GM18498 (cell line): ENCODE measurements at regions not wholly inside any gene's neighbourhood (a gene's known extent, or its start where the extent isn't known, plus 50 kb on each side); places are given as distances from the start of the nearest gene placed in this dataset.

Experiments
- ATAC-seq: cut with Tn5 transposase; IDR thresholded peaks from one replicate; pipeline ENCODE4 v1.9.1; 2021; ENCODE audit warnings: mild to moderate bottlenecking, moderate library complexity; ENCODE audit not compliant: unreplicated experiment

DNA sequence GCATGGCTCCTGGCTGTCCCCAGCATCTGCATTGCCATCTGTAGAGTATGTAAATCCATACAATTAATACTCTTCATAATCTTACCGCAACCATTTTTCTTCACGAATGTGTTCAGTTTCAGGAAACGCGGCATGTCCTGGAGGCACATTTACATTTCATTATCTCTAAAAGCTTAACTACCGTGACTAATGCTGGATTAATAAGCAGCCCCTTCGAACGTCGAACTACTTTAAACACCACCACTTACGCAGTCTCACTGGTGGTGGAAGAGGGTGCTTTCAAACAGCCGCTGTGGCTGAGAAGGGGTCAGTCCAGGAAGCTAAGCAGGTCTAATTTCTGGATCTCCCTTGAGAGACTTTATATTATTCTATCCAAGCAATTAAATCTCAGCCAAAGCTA is 85.6 kb downstream of the C5orf15 start:
- no peak for ATAC-seq

- no peak for ATAC-seq
Measured at GRCh38 chr5:133882389-133882695, 86.1 kb downstream of the C5orf15 start.

DNA sequence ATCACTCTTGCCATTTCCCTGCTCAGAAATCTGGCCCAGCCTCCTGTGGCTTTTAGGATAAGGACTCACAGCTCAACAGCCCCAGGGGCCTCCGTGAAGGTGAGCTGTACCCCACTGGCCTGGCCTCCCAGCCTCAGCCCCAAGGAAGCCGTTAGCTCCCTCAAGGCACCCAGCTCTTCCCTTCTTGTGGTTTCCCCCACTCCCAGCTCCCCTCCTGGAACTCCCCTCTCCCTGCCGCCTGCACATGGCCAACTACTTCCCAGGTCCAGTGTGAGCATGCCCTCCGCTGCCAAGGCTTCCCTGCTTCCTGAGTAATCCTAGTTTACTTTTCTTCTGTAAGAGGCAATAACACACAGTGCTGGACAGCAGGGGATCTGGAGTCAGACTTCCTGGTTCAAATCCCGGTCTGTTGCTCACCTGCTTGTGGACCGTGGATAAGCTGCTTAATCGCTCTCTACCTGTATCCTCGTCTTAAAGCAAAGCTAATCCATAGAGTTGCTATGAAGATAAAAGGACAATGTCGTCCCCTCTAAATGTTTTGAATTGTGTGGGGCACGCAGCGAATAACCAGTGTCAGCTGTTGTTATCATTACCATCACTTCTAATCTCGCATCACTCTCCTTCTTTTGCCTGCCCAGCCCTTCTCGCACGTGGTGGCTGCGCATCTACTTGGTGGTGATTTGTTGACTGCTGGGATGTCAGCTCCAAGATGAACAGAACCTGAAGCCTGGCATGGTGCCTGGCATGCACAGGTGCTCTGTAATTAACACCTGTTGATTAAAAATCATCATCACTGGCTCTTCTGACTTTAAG is 86.6 kb downstream of the C5orf15 start:
- no peak for ATAC-seq

- no peak for ATAC-seq
Measured at GRCh38 chr5:133878236-133878555, 90.2 kb downstream of the C5orf15 start.

- no peak for ATAC-seq
Measured at GRCh38 chr5:133877351-133878235, 90.8 kb downstream of the C5orf15 start.

- ATAC-seq: no peak
Measured at GRCh38 chr5:133876266-133876665, 92.2 kb downstream of the C5orf15 start.

GRCh38 chr5:133875179-133875578 is 93.2 kb downstream of the C5orf15 start:
- no peak for ATAC-seq

GRCh38 chr5:133873449-133873848 is 95.0 kb downstream of the C5orf15 start:
- ATAC-seq: no peak

GRCh38 chr5:133870661-133871060 is 97.8 kb downstream of the C5orf15 start:
- ATAC-seq: no peak

DNA sequence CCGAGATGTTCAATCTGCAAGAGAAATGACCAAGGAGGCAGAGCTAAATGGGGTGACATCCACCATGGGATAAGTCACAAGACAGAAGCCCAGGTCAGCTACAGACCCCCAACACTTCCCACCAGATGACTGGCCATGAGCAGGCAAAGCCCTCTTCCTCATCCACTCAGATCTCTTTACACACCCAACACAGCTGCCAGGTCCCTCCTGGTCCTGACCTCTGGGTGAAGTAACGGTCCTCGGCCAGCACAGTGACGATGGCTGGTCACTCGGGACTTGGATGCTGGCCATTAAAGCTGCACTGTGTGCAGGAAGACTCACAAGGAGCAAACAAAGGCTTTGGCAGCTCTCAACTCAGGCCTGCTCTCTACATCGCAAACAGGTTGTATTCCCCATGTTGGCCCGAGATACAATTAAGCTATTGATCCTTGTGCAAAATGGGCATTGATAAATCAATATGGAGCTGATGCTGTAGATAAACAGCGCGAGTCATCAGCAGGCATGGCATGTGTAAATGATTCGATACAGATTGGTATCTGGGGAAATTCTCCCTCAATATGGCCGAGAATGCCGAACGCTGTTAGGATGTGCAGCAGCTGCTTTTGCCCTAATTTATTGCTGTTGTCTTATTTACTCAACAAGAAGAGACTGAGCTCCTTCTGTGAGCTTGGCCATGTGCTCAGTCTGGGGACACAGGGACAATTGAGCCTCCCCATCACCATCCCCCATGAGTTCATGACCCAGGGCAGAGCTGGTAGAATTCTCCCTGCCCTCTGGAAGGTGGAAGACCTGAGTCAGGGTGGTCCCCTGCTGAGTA is 98.7 kb downstream of the C5orf15 start:
- no peak for ATAC-seq

DNA sequence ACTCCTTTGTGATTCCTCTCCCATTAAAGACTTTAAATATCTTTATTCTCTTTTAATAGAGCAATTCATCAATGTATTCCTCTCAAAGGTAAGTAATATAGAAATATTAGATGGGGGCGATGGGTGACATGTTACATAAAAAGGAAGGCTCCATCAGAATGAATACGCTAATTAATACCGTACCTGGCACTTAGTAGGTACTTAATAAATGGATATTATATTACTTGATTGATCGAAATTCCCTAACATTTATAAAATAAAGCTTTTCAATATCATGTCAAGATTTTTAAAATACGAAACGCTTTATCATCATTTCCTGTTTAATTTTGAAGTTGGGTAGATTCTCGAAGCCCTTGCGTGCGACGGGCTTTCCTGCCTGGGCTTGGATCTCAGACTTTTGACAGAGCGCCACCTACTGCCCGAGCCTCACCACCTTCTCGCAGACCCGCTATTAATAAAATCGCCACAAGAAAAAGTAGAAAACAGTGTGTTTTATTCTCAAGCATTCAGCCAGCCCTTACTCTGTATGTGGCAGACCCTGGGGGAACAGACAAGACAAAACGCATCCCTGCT is 99.4 kb downstream of the C5orf15 start:
- peak; percentile 55 for ATAC-seq

DNA sequence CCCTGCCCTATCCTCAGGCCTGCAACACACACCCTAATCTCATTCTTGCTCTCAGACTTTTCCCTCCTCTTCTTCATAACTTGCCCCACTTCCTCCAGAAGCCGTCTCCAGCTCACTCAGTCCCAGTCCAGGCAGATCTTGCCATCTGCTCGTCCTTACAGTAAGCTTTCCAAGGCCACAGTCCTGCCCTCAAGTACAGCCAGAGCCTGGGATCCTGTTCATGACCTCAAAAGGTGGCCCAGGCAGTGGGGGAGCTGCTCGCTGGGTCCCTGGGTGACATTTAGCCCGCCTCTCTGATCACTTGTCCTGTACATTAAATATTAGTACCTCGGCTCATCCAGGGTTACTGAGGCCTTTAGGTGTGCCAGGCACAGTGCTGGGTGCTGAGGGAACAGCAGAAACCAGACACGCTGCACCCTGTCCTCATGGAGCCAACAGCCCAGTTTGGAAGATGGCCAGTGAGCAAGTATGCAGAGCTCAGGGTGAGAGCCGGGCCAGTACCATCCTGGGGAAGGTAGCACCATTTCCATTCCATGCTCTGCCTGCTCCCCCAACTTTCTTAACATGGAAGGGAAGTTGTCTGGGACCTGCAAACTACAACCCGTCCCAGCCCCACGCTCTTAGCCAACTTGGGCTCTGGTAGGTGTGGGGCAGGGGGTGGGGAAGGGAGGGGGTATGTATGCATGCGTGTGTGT is 100.4 kb downstream of the C5orf15 start:
- ATAC-seq: no peak

DNA sequence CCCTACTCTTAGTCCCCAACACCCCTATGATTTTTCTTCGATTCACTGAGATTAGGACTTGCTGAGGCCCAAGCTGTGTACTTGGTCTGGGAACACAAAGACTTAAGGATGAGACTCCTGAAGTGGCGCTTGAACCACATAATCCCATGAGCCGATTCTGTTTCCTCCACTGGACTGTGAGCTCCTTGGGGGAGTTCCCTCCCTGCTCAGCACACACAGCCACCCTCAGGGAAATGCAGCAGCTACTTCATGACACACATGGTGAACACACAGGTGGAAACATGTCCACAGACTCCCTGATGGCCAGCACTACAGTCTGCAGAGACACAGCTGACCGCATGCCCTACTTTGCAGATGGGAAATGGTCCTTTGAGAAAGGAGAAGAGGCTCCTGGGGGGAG is 101.1 kb downstream of the C5orf15 start:
- ATAC-seq: no peak

- ATAC-seq: no peak
Measured at GRCh38 chr5:133866903-133867245, 101.6 kb downstream of the C5orf15 start.

GRCh38 chr5:133866160-133866902 is 102.1 kb downstream of the C5orf15 start:
- ATAC-seq: no peak

GRCh38 chr5:133865113-133865512 is 103.3 kb downstream of the C5orf15 start:
- ATAC-seq: no peak

DNA sequence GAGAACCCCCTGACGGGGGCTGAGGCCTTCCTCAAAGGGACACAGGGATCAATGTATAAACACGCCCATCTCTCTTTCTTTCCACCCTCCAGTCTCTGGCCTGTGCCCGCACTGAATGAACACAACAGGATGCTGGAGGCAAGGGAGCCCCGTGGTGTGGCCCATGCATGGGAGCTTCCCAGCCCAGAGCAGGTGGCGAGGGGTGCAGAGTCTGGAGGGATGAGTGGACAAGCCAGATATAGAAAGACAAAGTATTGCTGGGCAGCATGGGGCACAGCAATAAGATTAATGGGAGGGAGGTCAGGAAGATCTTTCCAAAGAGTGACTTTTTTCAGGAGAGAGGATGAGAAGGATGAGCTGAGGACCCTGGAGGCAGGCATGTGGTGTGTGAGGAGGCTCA is 103.7 kb downstream of the C5orf15 start:
- ATAC-seq: no peak

DNA sequence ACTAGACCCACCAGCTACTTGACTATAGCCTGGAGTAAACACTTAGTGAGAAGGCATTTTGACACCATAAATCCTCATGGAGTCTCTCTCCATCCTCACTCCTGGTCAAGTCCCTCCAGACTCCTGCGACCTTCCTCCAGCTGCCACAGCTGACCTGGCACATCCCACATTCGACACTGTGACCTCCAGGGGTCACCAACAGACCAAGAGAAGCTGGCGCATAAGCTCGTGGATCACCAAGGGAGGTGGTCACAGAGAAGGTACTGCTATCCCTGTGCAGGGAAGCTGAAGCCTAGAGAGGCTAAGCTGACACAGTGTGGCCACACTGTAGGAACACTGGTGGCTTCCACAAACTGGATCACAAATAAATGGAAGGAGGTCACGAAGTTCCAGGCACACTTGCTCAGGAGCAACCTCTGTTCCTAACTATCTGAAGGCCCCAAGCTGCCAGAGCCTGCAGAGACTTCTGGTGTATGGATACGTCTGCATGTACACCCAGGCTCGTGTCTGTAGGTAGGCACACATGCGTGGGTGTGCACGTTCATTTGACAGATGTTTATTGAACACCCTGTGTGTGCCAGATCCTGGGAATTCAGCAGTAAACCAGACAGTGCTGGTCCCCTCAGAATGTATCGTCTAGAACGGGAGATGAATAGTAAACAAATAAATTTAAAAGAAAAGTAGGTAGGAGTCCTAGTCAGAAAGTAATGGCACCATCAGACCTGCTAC is 104.4 kb downstream of the C5orf15 start:
- ATAC-seq: no peak

DNA sequence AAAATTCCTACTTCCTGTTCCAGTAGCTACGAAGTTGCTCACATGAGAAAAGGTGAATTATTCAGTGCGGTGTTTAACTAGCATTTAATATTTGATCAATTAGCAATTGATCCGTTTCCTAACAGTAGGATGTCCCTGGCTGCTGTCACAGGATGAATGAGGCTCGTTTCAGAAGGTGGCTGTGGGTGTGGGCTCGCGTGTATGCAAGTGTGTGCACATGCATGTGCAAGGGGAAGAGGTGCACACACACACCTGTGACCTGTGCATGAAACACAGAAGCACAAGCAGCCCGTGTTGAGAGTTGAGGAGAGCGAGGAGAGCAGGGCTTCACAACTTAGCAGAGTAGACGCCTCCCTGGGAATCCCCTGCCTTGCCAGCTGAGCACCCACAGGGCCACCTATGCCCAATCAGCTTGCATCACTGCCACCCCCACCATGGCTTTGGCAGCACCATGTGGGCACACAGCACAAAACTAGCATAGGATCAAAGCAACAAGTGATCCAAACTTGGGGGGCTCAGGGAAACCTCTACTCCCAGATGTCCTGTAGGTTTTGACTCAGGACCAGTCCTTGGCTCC is 107.2 kb downstream of the C5orf15 start:
- peak; percentile 46 for ATAC-seq
